ENCODE measurements at regions not wholly inside any gene's neighbourhood (a gene's known extent, or its start where the extent isn't known, plus 50 kb on each side); places are given as distances from the start of the nearest gene placed in this dataset.

- TF ChIP-seq, protein P1, sequence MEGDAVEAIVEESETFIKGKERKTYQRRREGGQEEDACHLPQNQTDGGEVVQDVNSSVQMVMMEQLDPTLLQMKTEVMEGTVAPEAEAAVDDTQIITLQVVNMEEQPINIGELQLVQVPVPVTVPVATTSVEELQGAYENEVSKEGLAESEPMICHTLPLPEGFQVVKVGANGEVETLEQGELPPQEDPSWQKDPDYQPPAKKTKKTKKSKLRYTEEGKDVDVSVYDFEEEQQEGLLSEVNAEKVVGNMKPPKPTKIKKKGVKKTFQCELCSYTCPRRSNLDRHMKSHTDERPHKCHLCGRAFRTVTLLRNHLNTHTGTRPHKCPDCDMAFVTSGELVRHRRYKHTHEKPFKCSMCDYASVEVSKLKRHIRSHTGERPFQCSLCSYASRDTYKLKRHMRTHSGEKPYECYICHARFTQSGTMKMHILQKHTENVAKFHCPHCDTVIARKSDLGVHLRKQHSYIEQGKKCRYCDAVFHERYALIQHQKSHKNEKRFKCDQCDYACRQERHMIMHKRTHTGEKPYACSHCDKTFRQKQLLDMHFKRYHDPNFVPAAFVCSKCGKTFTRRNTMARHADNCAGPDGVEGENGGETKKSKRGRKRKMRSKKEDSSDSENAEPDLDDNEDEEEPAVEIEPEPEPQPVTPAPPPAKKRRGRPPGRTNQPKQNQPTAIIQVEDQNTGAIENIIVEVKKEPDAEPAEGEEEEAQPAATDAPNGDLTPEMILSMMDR (conservative IDR thresholded peaks at IDR 0.05; ENCODE audit: low read length): no peak
- no peak for TF ChIP-seq EZH2phosphoT487 (IDR thresholded peaks at IDR 0.05; ENCODE audit: borderline replicate concordance, low read depth, low read length)
These were observed 642.0 kb upstream of the WWC1 start for GRCh38 chr5:167649471-167649870.
